OCI-LY3 (cell line): ENCODE measurements at regions not wholly inside any gene's neighbourhood (a gene's known extent, or its start where the extent isn't known, plus 50 kb on each side); places are given as distances from the start of the nearest gene placed in this dataset.

Source experiments
- H2AFZ ChIP-seq: fragments of 200-600, 300-600 bp; shearing (Covaris generic); 2 replicates; pipeline ENCODE4 v1.6.0; 2014; ENCODE audit warnings: antibody characterized with exemption, low read depth, low read length
- H3K27ac ChIP-seq: fragments of 200-600, 300-600 bp; sonication (generic); 2 replicates; pipeline ENCODE4 v1.5.1; 2014; ENCODE audit warnings: mild to moderate bottlenecking, low read length, moderate library complexity, mixed read lengths
- H3K27me3 ChIP-seq: fragments of 200-600, 300-600 bp; sonication (generic); 2 replicates; pipeline ENCODE4 v1.6.1; 2014; ENCODE audit warnings: low read depth, low read length, mixed read lengths
- H3K36me3 ChIP-seq: fragments of 200-600, 300-600 bp; sonication (generic); replicated peaks from 2 replicates; pipeline ENCODE3; 2014; ENCODE audit warnings: low read depth, low read length, mixed read lengths
- H3K4me1 ChIP-seq: fragments of 300-600, 200-600 bp; sonication (generic); 2 replicates; pipeline ENCODE4 v1.6.1; 2014; ENCODE audit warnings: low read length, mixed read lengths
- H3K4me2 ChIP-seq: fragments of 200-600, 300-600 bp; sonication (generic); 2 replicates; pipeline ENCODE4 v1.6.1; 2014; ENCODE audit warnings: low read length, mixed read lengths
- H3K4me3 ChIP-seq: fragments of 300-600, 200-600 bp; sonication (generic); 2 replicates; pipeline ENCODE4 v1.5.1; 2014; ENCODE audit warnings: antibody characterized with exemption, mild to moderate bottlenecking, low read length, moderate library complexity
- H3K79me2 ChIP-seq: fragments of 300-600, 200-600 bp; shearing (Covaris generic); 2 replicates; pipeline ENCODE4 v1.6.1; 2014; ENCODE audit warnings: mild to moderate bottlenecking, low read length, mixed read lengths
- H3K9ac ChIP-seq: fragments of 300-600, 200-600 bp; shearing (Covaris generic); 2 replicates; pipeline ENCODE4 v1.6.0; 2014; ENCODE audit warnings: mild to moderate bottlenecking, low read length, moderate library complexity
- H3K9me3 ChIP-seq: fragments of 200-600, 300-600 bp; shearing (Covaris generic); 2 replicates; pipeline ENCODE4 v1.6.1; 2014; ENCODE audit warnings: low read length, mixed read lengths; ENCODE audit not compliant: insufficient read depth
- H4K20me1 ChIP-seq: fragments of 200-600, 300-600 bp; sonication (generic); 2 replicates; pipeline ENCODE4 v1.6.1; 2016; ENCODE audit warnings: low read length, mixed read lengths; ENCODE audit not compliant: insufficient read depth
- CTCF ChIP-seq: fragments of 200-600, 300-600 bp; sonication (generic); IDR thresholded peaks from 2 replicates; pipeline ENCODE4 v1.5.1; 2014; ENCODE audit warnings: antibody characterized with exemption, low read length, low read depth
- EZH2phosphoT487 ChIP-seq: fragments of 200-600 bp; shearing (Covaris generic); IDR thresholded peaks from 2 replicates; pipeline ENCODE4 v1.6.1; 2018; ENCODE audit warnings: antibody characterized with exemption, mixed run types, low read depth

GRCh38 chr21:35652872-35653271, 407.5 kb downstream of the SETD4 start:
- Histone ChIP-seq H3K27me3 (0 out of 2 replicates have a peak, but pooled peaks cover 2% of the 10 kb centered on the region), H3K4me1 (peaks cover 9% of the 10 kb centered on the region), H3K79me2 (no peaks in the 10 kb centered on the region), H4K20me1 (no peaks in the 10 kb centered on the region), H3K4me2 (peak overlapping the region; percentile 24; the same call in 1 of the 2 replicates), H3K4me3 (no peak overlapping the region), H3K36me3 (no peaks in the 10 kb centered on the region), H3K9ac (no peak overlapping the region), H2AFZ (peak overlapping the region; percentile 77; the same call in 1 of the 2 replicates), H3K27ac (no peak overlapping the region), H3K9me3 (no peaks in the 10 kb centered on the region)
- TF ChIP-seq CTCF (peak; percentile 33; the same call in 1 of the 2 replicates), EZH2phosphoT487 (no peak)

DNA sequence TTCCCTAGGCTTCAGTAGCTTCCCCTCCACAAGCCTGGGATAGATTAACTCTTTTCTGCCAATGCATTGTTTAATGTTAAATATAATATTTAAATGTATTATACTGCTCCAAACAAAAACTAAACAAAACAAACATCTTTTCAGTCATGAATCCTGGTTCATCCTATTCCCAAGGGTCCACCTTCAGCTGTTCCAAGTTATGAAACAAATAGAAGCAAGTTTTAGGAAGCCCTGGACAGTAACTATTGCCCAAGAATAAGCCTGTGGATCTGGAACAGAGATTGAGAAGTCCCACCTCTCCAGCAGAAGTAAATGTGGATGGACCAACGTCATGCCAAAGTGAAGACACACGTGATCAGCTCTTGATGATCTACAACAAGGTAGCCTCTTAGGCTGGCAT, 408.1 kb downstream of the SETD4 start:
- H2AFZ ChIP-seq, result no peak overlapping the region
- H3K4me2 ChIP-seq, result no peak overlapping the region

DNA sequence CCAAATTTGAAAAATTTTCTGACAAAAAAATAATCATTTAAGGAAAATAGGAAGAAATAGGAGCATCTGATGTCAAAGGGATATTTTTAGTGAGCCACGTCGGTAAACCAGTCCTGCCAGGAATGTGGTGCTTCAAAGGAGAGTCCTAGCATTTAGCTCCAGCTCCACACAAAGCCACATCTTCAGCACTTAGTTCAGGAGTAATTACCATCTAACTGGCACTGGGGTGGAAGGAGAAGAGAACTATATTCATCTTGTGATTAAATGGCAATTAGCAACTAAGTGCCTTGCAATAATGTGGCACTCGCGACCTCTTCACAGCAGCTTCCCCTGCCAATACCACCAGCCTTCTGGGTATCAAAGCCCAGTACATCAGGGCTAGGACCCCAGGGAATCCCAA, 409.1 kb downstream of the SETD4 start:
- no peak overlapping the region for H3K27ac ChIP-seq
- no peaks in the 10 kb centered on the region for H3K79me2 ChIP-seq
- H3K4me2 ChIP-seq, result no peak overlapping the region
- H3K4me3 ChIP-seq, result no peak overlapping the region
- peaks cover 3% of the 10 kb centered on the region; the same call in 1 of the 2 replicates for H3K4me1 ChIP-seq
- H3K27me3 ChIP-seq, result 0 out of 2 replicates have a peak, but pooled peaks cover 2% of the 10 kb centered on the region
- no peak overlapping the region for H3K9ac ChIP-seq
- no peaks in the 10 kb centered on the region for H4K20me1 ChIP-seq
- no peaks in the 10 kb centered on the region for H3K36me3 ChIP-seq
- no peak for TF ChIP-seq CTCF
- TF ChIP-seq EZH2phosphoT487, result no peak
- H3K9me3 ChIP-seq, result no peaks in the 10 kb centered on the region
- no peak overlapping the region for H2AFZ ChIP-seq

More for the DNA sequence above, 408.1 kb downstream of the SETD4 start:
- H3K4me3 ChIP-seq, result no peak overlapping the region
- peaks cover 3% of the 10 kb centered on the region; the same call in 1 of the 2 replicates for H3K4me1 ChIP-seq
- TF ChIP-seq EZH2phosphoT487 (no peak), CTCF (no peak)
- 0 out of 2 replicates have a peak, but pooled peaks cover 2% of the 10 kb centered on the region for H3K27me3 ChIP-seq
- H3K36me3 ChIP-seq, result no peaks in the 10 kb centered on the region
- no peaks in the 10 kb centered on the region for H3K79me2 ChIP-seq
- no peaks in the 10 kb centered on the region for H4K20me1 ChIP-seq
- no peaks in the 10 kb centered on the region for H3K9me3 ChIP-seq
- no peak overlapping the region for H3K27ac ChIP-seq
- H3K9ac ChIP-seq, result no peak overlapping the region

DNA sequence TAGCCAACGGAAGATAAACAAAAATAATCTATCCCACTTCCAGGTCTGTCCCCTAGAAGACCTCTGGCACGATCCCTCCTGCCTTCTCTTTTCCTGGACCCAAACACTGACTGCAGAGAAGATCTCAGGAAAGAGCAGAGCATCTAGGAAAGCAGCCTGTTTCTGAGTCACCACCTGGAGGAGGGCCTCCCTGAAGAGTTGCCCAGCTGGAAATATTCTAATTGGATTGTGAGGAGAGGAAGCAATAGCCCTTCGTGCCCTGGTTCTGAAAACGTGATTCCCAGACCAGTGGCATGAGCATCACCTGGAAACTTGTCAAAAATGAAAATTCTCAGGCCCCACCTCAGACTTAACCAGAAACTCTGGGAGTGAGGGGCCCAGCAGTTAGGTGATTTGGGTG, 411.1 kb downstream of the SETD4 start:
- no peaks in the 10 kb centered on the region for H3K79me2 ChIP-seq
- no peak overlapping the region for H3K4me2 ChIP-seq
- H4K20me1 ChIP-seq, result no peaks in the 10 kb centered on the region
- 0 out of 2 replicates have a peak, but pooled peaks cover 2% of the 10 kb centered on the region for H3K27me3 ChIP-seq
- no peaks in the 10 kb centered on the region for H3K36me3 ChIP-seq
- H3K4me1 ChIP-seq, result peaks cover 3% of the 10 kb centered on the region; the same call in 1 of the 2 replicates
- H3K27ac ChIP-seq, result no peak overlapping the region
- TF ChIP-seq CTCF (no peak), EZH2phosphoT487 (no peak)
- H3K4me3 ChIP-seq, result no peak overlapping the region
- H2AFZ ChIP-seq, result no peak overlapping the region
- H3K9ac ChIP-seq, result no peak overlapping the region
- no peaks in the 10 kb centered on the region for H3K9me3 ChIP-seq
